ENCODE measurements at regions not wholly inside any gene's neighbourhood (a gene's known extent, or its start where the extent isn't known, plus 50 kb on each side); places are given as distances from the start of the nearest gene placed in this dataset.

- DNase-seq (ENCODE audit: low read depth), result no peak
- Histone ChIP-seq H3K27me3 (ENCODE audit: control insufficient read depth, insufficient read depth, low read length) (no peaks in the 10 kb centered on the region), H3K4me3 (ENCODE audit: low read depth, low read length) (no peak overlapping the region), H3K36me3 (ENCODE audit: control insufficient read depth, insufficient read depth, low read length) (no peaks in the 10 kb centered on the region)
- no peak for TF ChIP-seq CTCF (IDR thresholded peaks at IDR 0.05; ENCODE audit: insufficient read depth, low read length, poor library complexity, severe bottlenecking)
Measured at GRCh38 chr6:130529569-130530149, 163.8 kb downstream of the TMEM200A start.

GRCh38 chr6:130534627-130535026 is 168.8 kb downstream of the TMEM200A start:
- H3K36me3 ChIP-seq (ENCODE audit: control insufficient read depth, insufficient read depth, low read length), result no peaks in the 10 kb centered on the region
- H3K4me3 ChIP-seq (ENCODE audit: low read depth, low read length), result no peak overlapping the region
- TF ChIP-seq CTCF (IDR thresholded peaks at IDR 0.05; ENCODE audit: insufficient read depth, low read length, poor library complexity, severe bottlenecking), result no peak
- DNase-seq (ENCODE audit: low read depth), result no peak
- H3K27me3 ChIP-seq (ENCODE audit: control insufficient read depth, insufficient read depth, low read length), result no peaks in the 10 kb centered on the region

GRCh38 chr6:130535242-130535641 is 169.4 kb downstream of the TMEM200A start:
- TF ChIP-seq CTCF (IDR thresholded peaks at IDR 0.05; ENCODE audit: insufficient read depth, low read length, poor library complexity, severe bottlenecking), result no peak
- Histone ChIP-seq H3K4me3 (ENCODE audit: low read depth, low read length) (no peak overlapping the region), H3K27me3 (ENCODE audit: control insufficient read depth, insufficient read depth, low read length) (no peaks in the 10 kb centered on the region), H3K36me3 (ENCODE audit: control insufficient read depth, insufficient read depth, low read length) (no peaks in the 10 kb centered on the region)
- DNase-seq (ENCODE audit: low read depth), result no peak

- H3K36me3 ChIP-seq (ENCODE audit: control insufficient read depth, insufficient read depth, low read length), result no peaks in the 10 kb centered on the region
- TF ChIP-seq CTCF (IDR thresholded peaks at IDR 0.05; ENCODE audit: insufficient read depth, low read length, poor library complexity, severe bottlenecking), result no peak
- DNase-seq (ENCODE audit: low read depth), result no peak
- H3K4me3 ChIP-seq (ENCODE audit: low read depth, low read length), result no peak overlapping the region
- no peaks in the 10 kb centered on the region for H3K27me3 ChIP-seq (ENCODE audit: control insufficient read depth, insufficient read depth, low read length)
Measured at GRCh38 chr6:130537447-130537846, 171.6 kb downstream of the TMEM200A start.

GRCh38 chr6:130547723-130548122 is 181.9 kb downstream of the TMEM200A start:
- H3K27me3 ChIP-seq (ENCODE audit: control insufficient read depth, insufficient read depth, low read length), result no peaks in the 10 kb centered on the region
- H3K4me3 ChIP-seq (ENCODE audit: low read depth, low read length), result no peak overlapping the region
- no peak for DNase-seq (ENCODE audit: low read depth)
- TF ChIP-seq CTCF (IDR thresholded peaks at IDR 0.05; ENCODE audit: insufficient read depth, low read length, poor library complexity, severe bottlenecking), result no peak
- H3K36me3 ChIP-seq (ENCODE audit: control insufficient read depth, insufficient read depth, low read length), result no peaks in the 10 kb centered on the region

- TF ChIP-seq CTCF (IDR thresholded peaks at IDR 0.05; ENCODE audit: insufficient read depth, low read length, poor library complexity, severe bottlenecking), result no peak
- DNase-seq (ENCODE audit: low read depth), result no peak
Measured at GRCh38 chr6:130557481-130558112, 191.8 kb downstream of the TMEM200A start.

More at GRCh38 chr6:130557481-130558112, 191.8 kb downstream of the TMEM200A start:
- H3K4me3 ChIP-seq (ENCODE audit: low read depth, low read length), result no peak overlapping the region
- H3K27me3 ChIP-seq (ENCODE audit: control insufficient read depth, insufficient read depth, low read length), result no peaks in the 10 kb centered on the region
- H3K36me3 ChIP-seq (ENCODE audit: control insufficient read depth, insufficient read depth, low read length), result no peaks in the 10 kb centered on the region

Data from kidney epithelial cell (primary cell).